B cell (primary cell): ENCODE measurements at regions not wholly inside any gene's neighbourhood (a gene's known extent, or its start where the extent isn't known, plus 50 kb on each side); places are given as distances from the start of the nearest gene placed in this dataset.

Experiments
- CTCF ChIP-seq: fragments of 200-600 bp; IDR thresholded peaks from one replicate; pipeline ENCODE4 v1.8.0; 2022; ENCODE audit warnings: antibody characterized with exemption, mild to moderate bottlenecking
- EZH2 ChIP-seq: IDR thresholded peaks from 2 replicates; pipeline ENCODE4 v1.6.1; 2012; ENCODE audit warnings: borderline replicate concordance, low read depth, mild to moderate bottlenecking, moderate library complexity, low read length; ENCODE audit not compliant: insufficient read depth, poor library complexity, severe bottlenecking

- no peak for TF ChIP-seq CTCF
- TF ChIP-seq EZH2 = no peak
Observed at GRCh38 chr7:114789161-114789560, 132.7 kb upstream of the MDFIC start.
